NCI-H1436 treated with DMSO at 0.1 percent for 48 hours (cell line): ENCODE measurements at regions not wholly inside any gene's neighbourhood (a gene's known extent, or its start where the extent isn't known, plus 50 kb on each side); places are given as distances from the start of the nearest gene placed in this dataset.
"Not testable (repeated sequence)": the region's sequence is repeated elsewhere in the genome, so short reads cannot be mapped to it uniquely, and the experiment has no call there.

Source experiments
- DNase-seq: peaks from one replicate; lab custom pipeline; 2025; lab: John Stamatoyannopoulos, UW

GRCh38 chr5:99061299-99061698 lies 132.5 kb upstream of the CHD1 start:
- DNase-seq = no peak

GRCh38 chr5:99060306-99061261 lies 131.8 kb upstream of the CHD1 start:
- DNase-seq = peak; percentile 10

GRCh38 chr5:99059685-99060084 lies 130.9 kb upstream of the CHD1 start:
- DNase-seq = no peak

GRCh38 chr5:99058466-99058865 lies 129.7 kb upstream of the CHD1 start:
- DNase-seq = no peak

GRCh38 chr5:99054972-99055371 lies 126.2 kb upstream of the CHD1 start:
- no peak for DNase-seq

- DNase-seq = no peak
These were observed 117.1 kb upstream of the CHD1 start for GRCh38 chr5:99045871-99046270.

- DNase-seq = not testable (repeated sequence)
These were observed 114.5 kb upstream of the CHD1 start for GRCh38 chr5:99043257-99043656.

GRCh38 chr5:99037668-99038067 lies 108.9 kb upstream of the CHD1 start:
- DNase-seq = no peak

- no peak for DNase-seq
These were observed 107.1 kb upstream of the CHD1 start for GRCh38 chr5:99035942-99036341.

- no peak for DNase-seq
These were observed 105.5 kb upstream of the CHD1 start for GRCh38 chr5:99034336-99034735.

- no peak for DNase-seq
These were observed 104.5 kb upstream of the CHD1 start for GRCh38 chr5:99033014-99033900.

GRCh38 chr5:99032234-99033013 lies 103.6 kb upstream of the CHD1 start:
- DNase-seq = no peak

GRCh38 chr5:99030906-99031440 lies 102.2 kb upstream of the CHD1 start:
- no peak for DNase-seq

- no peak for DNase-seq
These were observed 100.4 kb upstream of the CHD1 start for GRCh38 chr5:99029172-99029571.

- not testable (repeated sequence) for DNase-seq
These were observed 99.4 kb upstream of the CHD1 start for GRCh38 chr5:99028170-99028569.

- DNase-seq = no peak
These were observed 96.7 kb upstream of the CHD1 start for GRCh38 chr5:99025298-99026045.

- no peak for DNase-seq
These were observed 94.5 kb upstream of the CHD1 start for GRCh38 chr5:99023330-99023729.

GRCh38 chr5:99022250-99022649 lies 93.4 kb upstream of the CHD1 start:
- DNase-seq = no peak

GRCh38 chr5:99020698-99021048 lies 91.9 kb upstream of the CHD1 start:
- DNase-seq = no peak

GRCh38 chr5:99019812-99020697 lies 91.2 kb upstream of the CHD1 start:
- DNase-seq = no peak
